ENCODE measurements at regions not wholly inside any gene's neighbourhood (a gene's known extent, or its start where the extent isn't known, plus 50 kb on each side); places are given as distances from the start of the nearest gene placed in this dataset.

- TF ChIP-seq YY1 (IDR thresholded peaks at IDR 0.05; ENCODE audit: insufficient read depth, insufficient read length) (no peak), ZNF274 (IDR thresholded peaks at IDR 0.05; ENCODE audit: low read depth, low read length) (no peak)
Observed at GRCh38 chr6:140732155-140732554, 1357.7 kb upstream of the CITED2 start.
